Activated naive CD8-positive, alpha-beta T cell treated with anti-CD3 and anti-CD28 coated beads, Interleukin-2, amount 50 U/mL, for 24 hours (primary cell): ENCODE measurements at regions not wholly inside any gene's neighbourhood (a gene's known extent, or its start where the extent isn't known, plus 50 kb on each side); places are given as distances from the start of the nearest gene placed in this dataset.
A peak's percentile ranks its signal among the peaks of the same experiment; 100 is the strongest.

Experiments used
- ATAC-seq: fragments of 150-1000 bp; cut with Tn5 transposase; one replicate; pipeline ENCODE4 v1.10.0; 2021
- DNase-seq: peaks from one replicate; pipeline ENCODE4 v3.0.0; 2021
- H3K27ac Mint-ChIP-seq: one replicate; pipeline ENCODE4 v1.8.0; 2021; ENCODE audit warnings: mild to moderate bottlenecking, mixed read lengths
- H3K27me3 Mint-ChIP-seq: one replicate; pipeline ENCODE4 v1.8.0; 2021; ENCODE audit warnings: mixed read lengths
- H3K36me3 Mint-ChIP-seq: one replicate; pipeline ENCODE4 v1.8.0; 2021; ENCODE audit warnings: low read depth, mixed read lengths
- H3K4me1 Mint-ChIP-seq: one replicate; pipeline ENCODE4 v1.8.0; 2021; ENCODE audit warnings: mixed read lengths
- H3K4me3 Mint-ChIP-seq: one replicate; pipeline ENCODE4 v1.8.0; 2021; ENCODE audit warnings: mild to moderate bottlenecking, moderate library complexity, mixed read lengths
- H3K9me3 Mint-ChIP-seq: one replicate; pipeline ENCODE4 v1.8.0; 2021; ENCODE audit warnings: mixed read lengths

- ATAC-seq (no peak), DNase-seq (no peak)
- no peaks in the 10 kb centered on the region for H3K27me3 Mint-ChIP-seq
- H3K4me1 Mint-ChIP-seq, result peaks cover 79% of the 10 kb centered on the region
- H3K36me3 Mint-ChIP-seq, result peaks cover under 1% of the 10 kb centered on the region
- H3K27ac Mint-ChIP-seq, result peak overlapping the region; percentile 8
- H3K4me3 Mint-ChIP-seq, result no peak overlapping the region
- H3K9me3 Mint-ChIP-seq, result no peaks in the 10 kb centered on the region
Measured at GRCh38 chr1:173411835-173412742, 65.0 kb upstream of the PRDX6 start.

- Mint-ChIP-seq H3K27ac (peak overlapping the region; percentile 47), H3K9me3 (no peaks in the 10 kb centered on the region), H3K4me3 (no peak overlapping the region), H3K27me3 (no peaks in the 10 kb centered on the region), H3K4me1 (peaks cover 83% of the 10 kb centered on the region), H3K36me3 (peaks cover 3% of the 10 kb centered on the region)
- DNase-seq (no peak), ATAC-seq (peak; percentile 27)
Measured at GRCh38 chr1:173413271-173413707, 63.8 kb upstream of the PRDX6 start.

GRCh38 chr1:173414136-173414535, 63.0 kb upstream of the PRDX6 start:
- peak overlapping the region; percentile 36 for H3K27ac Mint-ChIP-seq
- peaks cover 83% of the 10 kb centered on the region for H3K4me1 Mint-ChIP-seq
- no peak for ATAC-seq
- H3K27me3 Mint-ChIP-seq, result no peaks in the 10 kb centered on the region
- H3K4me3 Mint-ChIP-seq, result peak overlapping the region; percentile 5
- H3K9me3 Mint-ChIP-seq, result no peaks in the 10 kb centered on the region
- peaks cover 3% of the 10 kb centered on the region for H3K36me3 Mint-ChIP-seq
- DNase-seq, result no peak

DNA sequence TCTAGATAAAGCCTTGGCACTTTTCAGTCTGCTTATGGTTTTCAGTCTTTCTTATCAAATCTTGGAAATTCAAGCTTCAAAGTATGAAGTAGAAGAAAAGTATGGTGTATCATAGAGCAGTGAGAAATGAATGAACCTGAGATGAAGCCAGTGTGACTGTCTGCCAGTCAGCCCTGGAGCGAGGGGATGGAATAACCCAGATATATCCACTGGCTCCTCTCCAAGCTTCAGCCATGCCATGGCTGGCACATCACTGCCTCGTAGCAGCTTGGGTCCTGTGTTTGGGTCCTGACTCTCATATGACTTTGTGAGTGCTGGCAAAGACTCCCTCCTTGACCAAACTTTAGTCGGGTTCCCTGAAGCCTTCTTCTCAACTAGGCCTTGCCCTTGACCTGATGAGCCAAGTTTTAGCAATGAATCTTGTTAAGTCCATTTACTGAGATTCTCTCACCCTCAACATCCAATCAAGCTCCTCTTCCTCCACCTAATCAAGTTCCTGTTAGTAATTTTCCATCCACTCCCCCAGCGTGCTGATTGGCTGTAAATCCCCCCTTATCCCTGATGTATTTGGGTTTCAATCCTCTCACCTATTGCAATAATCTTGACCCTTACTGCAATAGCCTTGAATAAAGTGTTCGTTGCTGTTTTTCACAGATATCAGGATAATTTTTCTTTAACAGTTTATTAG, 62.5 kb upstream of the PRDX6 start:
- Mint-ChIP-seq H3K9me3 (no peaks in the 10 kb centered on the region), H3K4me1 (peaks cover 78% of the 10 kb centered on the region), H3K27me3 (no peaks in the 10 kb centered on the region), H3K36me3 (peaks cover 3% of the 10 kb centered on the region), H3K27ac (peak overlapping the region; percentile 53), H3K4me3 (no peak overlapping the region)
- no peak for ATAC-seq
- no peak for DNase-seq

DNA sequence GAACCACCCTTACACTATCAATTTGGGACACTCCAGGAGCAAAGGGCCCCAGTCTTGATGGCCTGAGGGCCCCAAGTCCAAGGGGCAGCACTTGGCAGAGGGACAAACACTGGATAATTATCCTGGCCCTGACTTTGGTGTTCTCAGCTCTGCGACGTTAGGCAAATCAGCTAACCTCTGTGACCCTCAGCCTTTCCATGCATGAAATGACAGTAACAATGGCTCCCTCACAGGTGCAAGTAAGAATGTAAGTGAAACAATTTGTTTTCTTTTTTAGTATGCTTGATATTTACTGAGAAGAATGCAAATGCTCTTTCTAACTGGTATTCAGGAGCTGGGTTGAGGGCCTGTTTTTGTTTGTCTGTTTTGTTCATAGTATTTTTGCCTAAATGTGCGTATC, 61.6 kb upstream of the PRDX6 start:
- Mint-ChIP-seq H3K4me1 (peaks cover 77% of the 10 kb centered on the region), H3K4me3 (no peak overlapping the region), H3K27ac (no peak overlapping the region), H3K27me3 (no peaks in the 10 kb centered on the region), H3K36me3 (peaks cover 3% of the 10 kb centered on the region), H3K9me3 (no peaks in the 10 kb centered on the region)
- ATAC-seq (no peak), DNase-seq (no peak)

GRCh38 chr1:173415905-173416450, 61.2 kb upstream of the PRDX6 start:
- peaks cover 73% of the 10 kb centered on the region for H3K4me1 Mint-ChIP-seq
- H3K36me3 Mint-ChIP-seq, result peaks cover 3% of the 10 kb centered on the region
- H3K27me3 Mint-ChIP-seq, result no peaks in the 10 kb centered on the region
- ATAC-seq, result no peak
- peak overlapping the region; percentile 72 for H3K27ac Mint-ChIP-seq
- no peak for DNase-seq
- H3K4me3 Mint-ChIP-seq, result peak overlapping the region; percentile 22
- H3K9me3 Mint-ChIP-seq, result no peaks in the 10 kb centered on the region

DNA sequence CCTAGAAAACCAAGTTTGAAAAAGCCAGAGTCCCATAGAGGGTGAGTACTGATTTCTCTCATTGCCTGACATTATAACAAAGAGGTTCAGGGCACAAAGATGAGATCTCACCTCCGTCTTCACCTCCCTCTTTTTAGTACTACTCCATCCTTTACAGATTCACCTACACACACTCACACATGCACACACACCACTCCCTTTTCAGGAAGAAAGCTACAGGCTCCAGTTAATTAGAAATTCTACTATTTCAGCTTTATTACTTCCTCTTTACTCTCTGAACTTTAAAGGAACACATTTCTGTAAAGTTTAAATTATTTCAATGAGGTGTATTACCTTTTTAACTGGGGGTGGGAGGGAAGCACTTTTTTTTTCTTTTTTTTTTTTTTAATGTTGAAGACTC, 59.6 kb upstream of the PRDX6 start:
- DNase-seq (no peak), ATAC-seq (no peak)
- H3K9me3 Mint-ChIP-seq, result no peaks in the 10 kb centered on the region
- no peaks in the 10 kb centered on the region for H3K27me3 Mint-ChIP-seq
- no peak overlapping the region for H3K4me3 Mint-ChIP-seq
- peaks cover 3% of the 10 kb centered on the region for H3K36me3 Mint-ChIP-seq
- peaks cover 62% of the 10 kb centered on the region for H3K4me1 Mint-ChIP-seq
- peak overlapping the region; percentile 75 for H3K27ac Mint-ChIP-seq

DNA sequence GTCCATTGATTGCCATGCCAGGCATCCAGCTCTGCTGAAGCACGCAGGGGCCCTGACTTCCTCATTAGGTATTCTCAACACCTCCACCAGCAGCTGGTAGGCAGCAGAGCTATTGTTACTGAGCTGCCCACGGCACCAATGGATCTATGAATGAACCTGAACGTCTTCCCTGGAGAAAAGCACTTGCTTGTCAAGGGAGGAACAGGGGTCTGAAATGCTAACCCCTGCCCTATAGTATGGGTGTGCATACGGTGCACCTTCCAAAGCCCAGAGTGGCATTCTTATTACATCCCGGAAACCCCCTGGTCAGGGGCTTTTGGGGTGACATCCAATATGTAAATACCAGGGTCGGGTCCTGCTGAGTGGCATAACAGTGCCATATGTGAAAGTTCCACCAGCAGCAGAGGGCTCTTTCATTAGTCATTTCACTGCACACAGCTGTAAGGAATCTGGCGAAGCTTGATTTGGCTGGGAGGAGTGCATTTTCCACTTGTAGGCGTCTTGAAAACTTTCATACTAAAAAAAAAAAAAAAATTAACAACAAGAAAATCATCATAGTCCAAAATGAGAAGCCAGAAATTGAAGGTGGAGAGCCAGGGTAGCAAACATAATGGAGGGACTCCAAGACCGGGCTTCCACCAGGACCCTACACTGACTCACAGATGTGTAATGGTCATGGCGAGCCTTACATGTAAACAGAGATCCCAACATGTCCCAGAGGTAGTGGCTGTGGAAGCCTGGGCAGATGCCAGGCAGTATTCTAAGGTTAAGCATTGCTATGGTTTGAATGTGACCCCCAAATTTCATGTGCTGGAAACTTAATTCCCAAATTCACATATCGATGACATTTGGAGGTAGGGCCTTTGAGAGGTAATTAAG, 58.8 kb upstream of the PRDX6 start:
- Mint-ChIP-seq H3K27me3 (no peaks in the 10 kb centered on the region), H3K4me1 (peaks cover 57% of the 10 kb centered on the region), H3K36me3 (peaks cover 3% of the 10 kb centered on the region), H3K27ac (peak overlapping the region; percentile 75), H3K4me3 (no peak overlapping the region), H3K9me3 (no peaks in the 10 kb centered on the region)
- ATAC-seq (peak; percentile 56), DNase-seq (peak; percentile 27)

GRCh38 chr1:173420330-173420806, 56.8 kb upstream of the PRDX6 start:
- H3K36me3 Mint-ChIP-seq, result peaks cover 3% of the 10 kb centered on the region
- H3K27me3 Mint-ChIP-seq, result no peaks in the 10 kb centered on the region
- no peaks in the 10 kb centered on the region for H3K9me3 Mint-ChIP-seq
- H3K4me3 Mint-ChIP-seq, result peak overlapping the region; percentile 28
- ATAC-seq (peak; percentile 72), DNase-seq (peak; percentile 62)
- H3K4me1 Mint-ChIP-seq, result peaks cover 36% of the 10 kb centered on the region
- no peak overlapping the region for H3K27ac Mint-ChIP-seq

DNA sequence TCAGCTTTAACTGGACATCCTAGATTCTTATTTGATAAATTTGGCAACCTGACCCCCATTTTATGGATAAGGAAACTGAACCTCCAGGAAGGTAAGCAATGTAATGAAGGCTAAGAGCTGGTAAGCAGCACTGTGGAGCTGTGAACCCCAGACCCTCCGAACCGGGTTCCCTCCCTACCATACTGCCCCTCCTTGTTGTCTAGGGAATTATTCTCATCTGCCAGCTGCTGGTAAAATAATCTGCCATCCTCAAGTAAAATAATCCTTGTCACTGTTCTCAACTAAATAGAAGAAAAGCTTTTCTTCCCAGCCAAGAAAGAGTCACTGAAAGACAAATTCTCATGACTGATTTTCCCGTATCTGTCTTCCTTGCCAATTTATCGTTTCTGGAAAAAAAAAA, 55.8 kb upstream of the PRDX6 start:
- ATAC-seq, result no peak
- H3K9me3 Mint-ChIP-seq, result no peaks in the 10 kb centered on the region
- no peak overlapping the region for H3K4me3 Mint-ChIP-seq
- peaks cover 28% of the 10 kb centered on the region for H3K4me1 Mint-ChIP-seq
- no peak for DNase-seq
- no peak overlapping the region for H3K27ac Mint-ChIP-seq
- no peaks in the 10 kb centered on the region for H3K27me3 Mint-ChIP-seq
- peaks cover 3% of the 10 kb centered on the region for H3K36me3 Mint-ChIP-seq

DNA sequence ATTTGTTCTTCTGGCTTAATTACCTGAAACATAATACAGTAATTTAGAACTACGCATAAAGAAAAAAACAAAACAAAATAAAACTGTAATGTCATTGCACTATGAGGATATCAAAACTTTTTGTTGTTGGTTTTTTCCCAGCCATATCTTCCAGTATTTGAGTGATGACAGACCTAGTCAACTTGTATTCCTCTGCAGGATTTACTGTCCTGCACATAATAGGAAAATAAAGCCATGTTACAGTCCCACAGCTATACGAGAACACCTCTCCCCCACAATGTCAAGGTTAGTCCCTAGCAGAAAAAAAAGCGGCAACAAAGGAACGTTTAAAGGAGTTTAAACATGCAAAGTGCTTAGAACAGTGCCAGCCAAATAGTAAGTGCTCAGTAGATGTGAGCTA, 55.3 kb upstream of the PRDX6 start:
- H3K9me3 Mint-ChIP-seq, result no peaks in the 10 kb centered on the region
- no peak overlapping the region for H3K27ac Mint-ChIP-seq
- peaks cover 3% of the 10 kb centered on the region for H3K36me3 Mint-ChIP-seq
- DNase-seq (no peak), ATAC-seq (no peak)
- no peaks in the 10 kb centered on the region for H3K27me3 Mint-ChIP-seq
- H3K4me1 Mint-ChIP-seq, result peaks cover 28% of the 10 kb centered on the region
- no peak overlapping the region for H3K4me3 Mint-ChIP-seq

- ATAC-seq, result no peak
- Mint-ChIP-seq H3K4me3 (no peak overlapping the region), H3K27me3 (no peaks in the 10 kb centered on the region), H3K27ac (no peak overlapping the region), H3K9me3 (no peaks in the 10 kb centered on the region), H3K36me3 (no peaks in the 10 kb centered on the region), H3K4me1 (peaks cover 23% of the 10 kb centered on the region)
- DNase-seq, result no peak
Measured at GRCh38 chr1:173422456-173422976, 54.6 kb upstream of the PRDX6 start.

DNA sequence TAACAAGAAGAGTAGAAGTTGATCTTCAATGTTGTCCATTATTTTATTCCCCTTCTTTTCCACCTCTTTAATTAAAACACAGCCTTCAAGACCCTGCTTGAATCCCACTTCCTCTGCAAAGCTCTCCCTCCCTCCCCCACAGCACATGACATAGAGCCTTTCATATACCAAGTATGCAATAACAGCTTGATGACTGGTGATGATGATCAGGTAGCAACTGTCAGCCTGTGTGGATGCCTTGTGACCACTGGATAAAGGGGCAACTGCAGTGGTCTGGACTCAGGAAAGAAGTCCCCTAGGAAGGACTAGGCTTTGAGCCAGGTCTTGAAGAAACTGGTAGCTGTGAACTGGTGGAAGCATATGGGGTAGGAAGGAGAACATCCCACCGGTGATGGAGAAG, 53.8 kb upstream of the PRDX6 start:
- ATAC-seq (no peak), DNase-seq (no peak)
- Mint-ChIP-seq H3K4me1 (peaks cover 17% of the 10 kb centered on the region), H3K36me3 (no peaks in the 10 kb centered on the region), H3K9me3 (no peaks in the 10 kb centered on the region), H3K27ac (no peak overlapping the region), H3K4me3 (no peak overlapping the region), H3K27me3 (no peaks in the 10 kb centered on the region)

DNA sequence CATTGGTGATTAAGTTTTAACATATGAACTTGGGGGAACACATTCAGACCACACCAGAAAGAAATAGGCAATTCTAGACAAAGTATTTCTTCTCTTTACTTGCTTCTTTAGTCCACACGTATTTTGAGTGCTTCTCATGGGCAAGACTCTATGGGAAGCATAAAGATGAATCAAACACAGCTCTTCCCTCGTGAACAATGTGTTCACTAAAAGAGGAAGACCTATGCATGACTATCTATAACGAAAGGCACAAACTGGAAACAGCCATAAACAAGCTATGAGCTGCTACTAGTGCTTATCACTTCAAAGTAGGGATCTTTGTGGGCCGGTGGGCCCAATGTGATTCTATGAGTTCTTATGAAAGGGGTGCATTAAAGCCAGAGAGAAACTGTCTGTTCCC, 53.0 kb upstream of the PRDX6 start:
- ATAC-seq, result no peak
- Mint-ChIP-seq H3K9me3 (no peaks in the 10 kb centered on the region), H3K27me3 (no peaks in the 10 kb centered on the region)

More for the DNA sequence above, 53.0 kb upstream of the PRDX6 start:
- peaks cover 13% of the 10 kb centered on the region for H3K4me1 Mint-ChIP-seq
- H3K27ac Mint-ChIP-seq, result no peak overlapping the region
- H3K4me3 Mint-ChIP-seq, result no peak overlapping the region
- no peak for DNase-seq
- H3K36me3 Mint-ChIP-seq, result no peaks in the 10 kb centered on the region
